ENCODE measurements at regions not wholly inside any gene's neighbourhood (a gene's known extent, or its start where the extent isn't known, plus 50 kb on each side); places are given as distances from the start of the nearest gene placed in this dataset.

GRCh38 chr3:61340931-61341461 is 89.7 kb upstream of the FHIT start:
- H3K4me3 ChIP-seq (ENCODE audit: low read length) = no peak overlapping the region
- no peak for DNase-seq (ENCODE audit: low read depth)
- no peak for TF ChIP-seq CTCF (IDR thresholded peaks at IDR 0.05; ENCODE audit: insufficient read depth, low read depth, low read length, missing control alignments)

- H3K4me3 ChIP-seq (ENCODE audit: low read length) = no peak overlapping the region
- DNase-seq (ENCODE audit: low read depth) = no peak
- no peak for TF ChIP-seq CTCF (IDR thresholded peaks at IDR 0.05; ENCODE audit: insufficient read depth, low read depth, low read length, missing control alignments)
These were observed 92.3 kb upstream of the FHIT start for GRCh38 chr3:61343543-61343942.

- no peak for TF ChIP-seq CTCF (IDR thresholded peaks at IDR 0.05; ENCODE audit: insufficient read depth, low read depth, low read length, missing control alignments)
- no peak for DNase-seq (ENCODE audit: low read depth)
- no peak overlapping the region for H3K4me3 ChIP-seq (ENCODE audit: low read length)
These were observed 93.8 kb upstream of the FHIT start for GRCh38 chr3:61345020-61345419.

GRCh38 chr3:61347981-61348380 is 96.7 kb upstream of the FHIT start:
- no peak overlapping the region for H3K4me3 ChIP-seq (ENCODE audit: low read length)
- no peak for TF ChIP-seq CTCF (IDR thresholded peaks at IDR 0.05; ENCODE audit: insufficient read depth, low read depth, low read length, missing control alignments)
- no peak for DNase-seq (ENCODE audit: low read depth)

GRCh38 chr3:61349717-61350116 is 98.5 kb upstream of the FHIT start:
- H3K4me3 ChIP-seq (ENCODE audit: low read length) = no peak overlapping the region
- TF ChIP-seq CTCF (IDR thresholded peaks at IDR 0.05; ENCODE audit: insufficient read depth, low read depth, low read length, missing control alignments) = no peak
- DNase-seq (ENCODE audit: low read depth) = peak; percentile 2

GRCh38 chr3:61350782-61351309 is 99.6 kb upstream of the FHIT start:
- no peak for TF ChIP-seq CTCF (IDR thresholded peaks at IDR 0.05; ENCODE audit: insufficient read depth, low read depth, low read length, missing control alignments)
- no peak overlapping the region for H3K4me3 ChIP-seq (ENCODE audit: low read length)
- no peak for DNase-seq (ENCODE audit: low read depth)

- DNase-seq (ENCODE audit: low read depth) = no peak
- TF ChIP-seq CTCF (IDR thresholded peaks at IDR 0.05; ENCODE audit: insufficient read depth, low read depth, low read length, missing control alignments) = no peak
- H3K4me3 ChIP-seq (ENCODE audit: low read length) = no peak overlapping the region
These were observed 101.1 kb upstream of the FHIT start for GRCh38 chr3:61352306-61352705.
